Left lung (tissue), 4 donors: ENCODE measurements at regions not wholly inside any gene's neighbourhood (a gene's known extent, or its start where the extent isn't known, plus 50 kb on each side); places are given as distances from the start of the nearest gene placed in this dataset.

Source experiments
- ATAC-seq: fragments of 200-7000 bp; cut with Tn5 transposase; one replicate; pipeline ENCODE4 v1.9.1; 2020; ENCODE audit warnings: moderate library complexity
- DNase-seq, 4 donors: peaks; one replicate each; pipeline ENCODE4 v3.0.0-alpha.2; 2013 to 2020
- H3K27ac ChIP-seq, 2 donors: fragments of 200-600 bp; sonication (generic) in 1 of 2; one replicate each; pipeline versions ENCODE4 v1.5.0 to v1.8.0; 2020 to 2021
- H3K27me3 ChIP-seq, 2 donors: fragments of 200-600 bp; sonication (generic) in 1 of 2; one replicate each; pipeline versions ENCODE4 v1.5.0 to v1.8.0; 2020 to 2021
- H3K36me3 ChIP-seq, 2 donors: fragments of 200-600 bp; sonication (generic) in 1 of 2; one replicate each; pipeline versions ENCODE4 v1.5.0 to v1.8.0; 2020 to 2021
- H3K4me1 ChIP-seq, 2 donors: fragments of 200-600 bp; one replicate each; pipeline ENCODE4 v1.8.0; 2021
- H3K4me3 ChIP-seq, 2 donors: fragments of 200-600 bp; sonication (generic) in 1 of 2; one replicate each; pipeline versions ENCODE4 v1.5.0 to v1.8.0; 2020 to 2021; ENCODE audit warnings: mild to moderate bottlenecking in 1 of 2
- H3K9me3 ChIP-seq, 2 donors: fragments of 200-600 bp; sonication (generic) in 1 of 2; one replicate each; pipeline versions ENCODE4 v1.5.0 to v1.8.0; 2020 to 2021
- CTCF ChIP-seq, 2 donors: fragments of 200-600 bp; sonication (generic) in 1 of 2; IDR thresholded peaks; one replicate each; pipeline versions ENCODE4 v1.5.0 to v1.8.0; 2021; ENCODE audit warnings: antibody characterized with exemption in 2 of 2
- intact Hi-C, 2 donors: fragments of 100-400 bp; cut with DNase I; formaldehyde crosslinking; loops; one replicate each; pipeline versions ENCODE4 v1.11.2 to v1.14.2; 2022
- donor health status: DM: no; HTN: yes; CAD: no.
- donor health status: DM: no; HTN: no; CAD: no.

- DNase-seq (no peak), ATAC-seq (no peak)
- no peak for TF ChIP-seq CTCF (IDR thresholded peaks at IDR 0.05)
- Histone ChIP-seq H3K27me3 (peaks cover 14 to 27% of the 10 kb centered on the region in 2 donors), H3K36me3 (no peaks in the 10 kb centered on the region), H3K27ac (no peak overlapping the region), H3K4me3 (no peak overlapping the region), H3K4me1 (no peaks in the 10 kb centered on the region), H3K9me3 (no peaks in the 10 kb centered on the region)
- intact Hi-C loops = no loop called here
Measured at GRCh38 chr7:153891990-153892389, 160.2 kb upstream of the DPP6 start.

- Histone ChIP-seq H3K4me1 (no peaks in the 10 kb centered on the region), H3K36me3 (no peaks in the 10 kb centered on the region), H3K27ac (no peak overlapping the region), H3K27me3 (no peaks in the 10 kb centered on the region), H3K4me3 (no peak overlapping the region), H3K9me3 (peaks cover 0 to 2% of the 10 kb centered on the region in 2 donors)
- no peak for ATAC-seq
- no peak for TF ChIP-seq CTCF (IDR thresholded peaks at IDR 0.05)
- intact Hi-C loops = no loop called here
- no peak for DNase-seq
Measured at GRCh38 chr7:153902862-153903261, 149.3 kb upstream of the DPP6 start.

GRCh38 chr7:153912211-153912610 lies 140.0 kb upstream of the DPP6 start:
- no peak for ATAC-seq
- DNase-seq = no peak

GRCh38 chr7:153920126-153920525 lies 132.1 kb upstream of the DPP6 start:
- DNase-seq = no peak
- Histone ChIP-seq H3K27me3 (no peaks in the 10 kb centered on the region), H3K9me3 (peaks cover 0 to 7% of the 10 kb centered on the region in 2 donors), H3K36me3 (no peaks in the 10 kb centered on the region), H3K27ac (no peak overlapping the region), H3K4me1 (no peaks in the 10 kb centered on the region), H3K4me3 (no peak overlapping the region)
- intact Hi-C loops = no loop called here
- TF ChIP-seq CTCF (IDR thresholded peaks at IDR 0.05) = no peak
- ATAC-seq = no peak

More at GRCh38 chr7:153912211-153912610, 140.0 kb upstream of the DPP6 start:
- no peaks in the 10 kb centered on the region for H3K27me3 ChIP-seq
- no peak for TF ChIP-seq CTCF (IDR thresholded peaks at IDR 0.05)
- no peaks in the 10 kb centered on the region for H3K4me1 ChIP-seq
- H3K4me3 ChIP-seq = no peak overlapping the region
- H3K36me3 ChIP-seq = no peaks in the 10 kb centered on the region
- no peaks in the 10 kb centered on the region for H3K9me3 ChIP-seq
- H3K27ac ChIP-seq = no peak overlapping the region
- intact Hi-C loops = no loop called here

- no peak for TF ChIP-seq CTCF (IDR thresholded peaks at IDR 0.05)
- ATAC-seq = no peak
- no peak for DNase-seq
- no peaks in the 10 kb centered on the region for H3K36me3 ChIP-seq
- no peaks in the 10 kb centered on the region for H3K27me3 ChIP-seq
- intact Hi-C loops = no loop called here
- H3K4me1 ChIP-seq = no peaks in the 10 kb centered on the region
- H3K4me3 ChIP-seq = no peak overlapping the region
- H3K27ac ChIP-seq = no peak overlapping the region
- H3K9me3 ChIP-seq = peaks cover 0 to 7% of the 10 kb centered on the region in 2 donors
Measured at GRCh38 chr7:153920897-153921296, 131.3 kb upstream of the DPP6 start.
